Spleen (tissue), 7 donors: ENCODE measurements at regions not wholly inside any gene's neighbourhood (a gene's known extent, or its start where the extent isn't known, plus 50 kb on each side); places are given as distances from the start of the nearest gene placed in this dataset.

Experiments used
- CTCF ChIP-seq, 11 experiments: fragments of 200-600 bp in 7 of 11; fragments of 450-650 bp in 4 of 11; sonication (generic) in 4 of 11; IDR thresholded peaks in 8 of 11; conservative IDR thresholded peaks in 3 of 11; 1 replicate in 7 of 11; 2 replicates in 4 of 11; pipeline versions ENCODE4 v1.4.0 to v1.8.0; 2016 to 2021; ENCODE audit warnings: antibody characterized with exemption in 11 of 11, inconsistent platforms in 4 of 11, mild to moderate bottlenecking in 1 of 11
- POLR2A ChIP-seq, 3 donors: fragments of 450-650 bp; IDR thresholded peaks; one replicate each; pipeline ENCODE4 v1.5.1; 2017; ENCODE audit warnings: antibody characterized with exemption in 3 of 3, mild to moderate bottlenecking in 1 of 3
- POLR2AphosphoS5 ChIP-seq, 3 donors: sonication (generic); formaldehyde crosslinking; IDR thresholded peaks; one replicate each; pipeline ENCODE4 v1.5.1; 2017; ENCODE audit warnings: antibody characterized with exemption in 3 of 3
- donor health status: DM: no; HTN: no; CAD: no; lungs with moderate emphysema.
- donor health status: DM: no; HTN: no; CAD: no.
- donor health status: DM: no; HTN: no; CAD: no.

- TF ChIP-seq POLR2A (IDR thresholded peaks at IDR 0.05) (no peak), CTCF (IDR thresholded peaks at IDR 0.05 in 8 of 11, conservative IDR thresholded peaks at IDR 0.05 in 3 of 11) (no peak), POLR2AphosphoS5 (IDR thresholded peaks at IDR 0.05) (no peak)
Observed at GRCh38 chr7:124449896-124450295, 315.7 kb downstream of the GPR37 start.
